ENCODE measurements at regions not wholly inside any gene's neighbourhood (a gene's known extent, or its start where the extent isn't known, plus 50 kb on each side); places are given as distances from the start of the nearest gene placed in this dataset.

- TF ChIP-seq CTCF (IDR thresholded peaks at IDR 0.05), result no peak
- TF ChIP-seq POLR2A (IDR thresholded peaks at IDR 0.05), result no peak
These were observed 59.9 kb upstream of the MRPS9 start for GRCh38 chr2:104977958-104978357.
